Stomach (tissue), 8 donors: ENCODE measurements at regions not wholly inside any gene's neighbourhood (a gene's known extent, or its start where the extent isn't known, plus 50 kb on each side); places are given as distances from the start of the nearest gene placed in this dataset.

ENCODE experiments used
- DNase-seq, 2 donors: peaks; one replicate each; pipeline versions ENCODE4 v3.0.0 to v3.0.0-alpha.2; 2013 to 2019
- H3K27ac ChIP-seq, 5 donors: fragments of 200-600 bp in 4 of 5; sonication (generic) in 4 of 5; one replicate each; pipeline ENCODE4 v1.5.1; 2013 to 2019; ENCODE audit warnings: mild to moderate bottlenecking in 1 of 5, moderate library complexity in 1 of 5
- H3K27me3 ChIP-seq, 3 donors: fragments of 200-600 bp; sonication (generic); one replicate each; pipeline ENCODE4 v1.5.1; 2017 to 2019; ENCODE audit warnings: mixed run types in 1 of 3
- H3K36me3 ChIP-seq, 4 donors: fragments of 200-600 bp; sonication (generic); 1 replicate in 3 of 4; 2 replicates in 1 of 4; pipeline ENCODE4 v1.5.1; 2016 to 2019
- H3K4me1 ChIP-seq, 4 donors: fragments of 200-600 bp; sonication (generic); one replicate each; pipeline ENCODE4 v1.5.1; 2016 to 2019
- H3K4me3 ChIP-seq, 4 donors: fragments of 200-600 bp; sonication (generic) in 3 of 4; one replicate each; pipeline ENCODE4 v1.5.1; 2016 to 2019; ENCODE audit warnings: mild to moderate bottlenecking in 1 of 4
- H3K9me3 ChIP-seq, 4 donors: fragments of 200-600 bp; sonication (generic); one replicate each; pipeline ENCODE4 v1.5.1; 2016 to 2019
- CTCF ChIP-seq, 7 experiments: fragments of 450-650 bp in 4 of 7; fragments of 200-600 bp in 3 of 7; sonication (generic) in 3 of 7; IDR thresholded peaks; one replicate each; pipeline ENCODE4 v1.5.1; 2016 to 2019; ENCODE audit warnings: antibody characterized with exemption in 7 of 7, control low read depth in 2 of 7, mild to moderate bottlenecking in 1 of 7
- EP300 ChIP-seq: sonication (generic); formaldehyde crosslinking; IDR thresholded peaks from one replicate; pipeline ENCODE4 v1.6.1; 2017; ENCODE audit warnings: antibody characterized with exemption
- POLR2A ChIP-seq, 4 donors: fragments of 450-650 bp; IDR thresholded peaks; one replicate each; pipeline ENCODE4 v1.6.1; 2016; ENCODE audit warnings: antibody characterized with exemption in 4 of 4, control low read depth in 2 of 4, mild to moderate bottlenecking in 1 of 4, moderate library complexity in 1 of 4
- POLR2AphosphoS5 ChIP-seq, 3 donors: sonication (generic); formaldehyde crosslinking; IDR thresholded peaks; one replicate each; pipeline ENCODE4 v1.6.1; 2016; ENCODE audit warnings: antibody characterized with exemption in 3 of 3
- WGBS, 5 donors: extraction: QIAGEN DNeasy Blood & Tissue Kit in 3 of 5; methylation state at CpG; one replicate each; pipeline versions ENCODE4 v1.1.5 to v1.1.7; 2013 to 2018; 5-methylcytosine and 5-hydroxymethylcytosine counted together
- intact Hi-C: fragments of 100-400 bp; cut with DNase I; formaldehyde crosslinking; loops from one replicate; pipeline ENCODE4 v1.15.1; 2023; ENCODE audit warnings: low total_unique reads
- donor health status: healthy with polysubstance abuse.
- donor health status: Bipolar disorder and iron deficiency.
- donor health status: healthy.

DNA sequence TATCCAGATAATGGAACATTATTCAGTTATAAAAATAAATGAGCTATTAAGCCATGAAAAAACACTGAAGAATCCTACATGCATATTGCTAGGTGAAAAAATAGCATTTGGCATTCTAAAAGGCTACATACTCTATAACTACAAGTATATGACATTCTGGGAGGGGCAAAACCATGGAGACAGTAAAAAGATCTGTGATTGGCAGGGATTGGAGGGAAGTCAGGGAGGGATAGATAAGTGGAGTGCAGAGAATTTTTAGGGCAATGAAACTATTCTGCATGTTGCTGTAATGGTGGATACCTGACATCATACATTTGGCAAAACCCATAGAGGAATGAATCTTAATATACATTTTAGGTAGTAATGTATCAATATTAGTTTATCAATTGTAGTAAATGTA lies 63.1 kb upstream of the SLC38A2 start:
- Histone ChIP-seq H3K4me3 (no peak overlapping the region), H3K9me3 (no peaks in the 10 kb centered on the region), H3K36me3 (no peaks in the 10 kb centered on the region), H3K27me3 (no peaks in the 10 kb centered on the region), H3K27ac (no peak overlapping the region), H3K4me1 (peaks cover 0 to 16% (median 8%) of the 10 kb centered on the region in 4 donors)
- TF ChIP-seq POLR2A (IDR thresholded peaks at IDR 0.05) (no peak), POLR2AphosphoS5 (IDR thresholded peaks at IDR 0.05) (no peak), EP300 (no peak), CTCF (IDR thresholded peaks at IDR 0.05) (no peak)
- no peak for DNase-seq
- intact Hi-C loops, result no loop called here

DNA sequence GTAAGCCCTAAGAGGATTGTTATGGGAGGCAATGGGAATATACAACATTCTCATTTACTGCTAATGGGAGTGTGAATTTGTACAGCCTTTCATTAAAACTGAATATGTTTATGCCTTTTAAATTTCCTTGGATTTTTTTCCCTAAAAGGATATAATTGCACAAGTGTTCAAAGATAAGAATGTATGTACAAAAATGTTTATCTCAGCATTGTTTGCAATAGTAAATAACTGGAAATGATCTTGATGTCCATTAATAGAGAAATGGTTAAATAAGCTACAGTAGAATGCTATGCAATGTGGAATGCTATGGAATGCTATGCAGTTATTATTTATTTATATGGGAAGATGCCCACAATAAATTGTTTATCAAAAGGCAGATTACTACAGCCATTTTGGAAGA lies 62.5 kb upstream of the SLC38A2 start:
- no peaks in the 10 kb centered on the region for H3K9me3 ChIP-seq
- intact Hi-C loops, result no loop called here
- H3K4me3 ChIP-seq, result no peak overlapping the region
- no peak overlapping the region for H3K27ac ChIP-seq
- no peak for DNase-seq
- no peaks in the 10 kb centered on the region for H3K36me3 ChIP-seq
- TF ChIP-seq CTCF (IDR thresholded peaks at IDR 0.05), result no peak
- no peak for TF ChIP-seq EP300
- TF ChIP-seq POLR2AphosphoS5 (IDR thresholded peaks at IDR 0.05), result no peak
- TF ChIP-seq POLR2A (IDR thresholded peaks at IDR 0.05), result no peak
- H3K4me1 ChIP-seq, result peaks cover 0 to 22% (median 11%) of the 10 kb centered on the region in 4 donors
- no peaks in the 10 kb centered on the region for H3K27me3 ChIP-seq

- Histone ChIP-seq H3K27me3 (no peaks in the 10 kb centered on the region), H3K27ac (no peak overlapping the region), H3K4me1 (peaks cover 0 to 31% (median 13%) of the 10 kb centered on the region in 4 donors), H3K9me3 (no peaks in the 10 kb centered on the region), H3K36me3 (no peaks in the 10 kb centered on the region), H3K4me3 (no peak overlapping the region)
- 62 to 98% (median 87%) methylated on average over 3 of the region's 3 CpGs for WGBS, 5 donors
- TF ChIP-seq POLR2AphosphoS5 (IDR thresholded peaks at IDR 0.05) (no peak), EP300 (no peak), POLR2A (IDR thresholded peaks at IDR 0.05) (no peak), CTCF (IDR thresholded peaks at IDR 0.05) (no peak)
- intact Hi-C loops, result no loop called here
- DNase-seq, result no peak
These were observed 61.3 kb upstream of the SLC38A2 start for GRCh38 chr12:46433829-46434228.

- intact Hi-C loops, result no loop called here
- no peaks in the 10 kb centered on the region for H3K36me3 ChIP-seq
- no peaks in the 10 kb centered on the region for H3K9me3 ChIP-seq
- no peak for DNase-seq
- H3K27me3 ChIP-seq, result no peaks in the 10 kb centered on the region
- H3K4me3 ChIP-seq, result no peak overlapping the region
- TF ChIP-seq POLR2A (IDR thresholded peaks at IDR 0.05) (no peak), EP300 (no peak)
- H3K27ac ChIP-seq, result peak overlapping the region in 2 of 5 donors; percentile 33 to 54
- H3K4me1 ChIP-seq, result peaks cover 0 to 31% (median 10%) of the 10 kb centered on the region in 4 donors
- 75 to 86% (median 78%) methylated on average over 6 of the region's 6 CpGs for WGBS, 5 donors
These were observed 59.8 kb upstream of the SLC38A2 start for GRCh38 chr12:46432325-46432724.

DNA sequence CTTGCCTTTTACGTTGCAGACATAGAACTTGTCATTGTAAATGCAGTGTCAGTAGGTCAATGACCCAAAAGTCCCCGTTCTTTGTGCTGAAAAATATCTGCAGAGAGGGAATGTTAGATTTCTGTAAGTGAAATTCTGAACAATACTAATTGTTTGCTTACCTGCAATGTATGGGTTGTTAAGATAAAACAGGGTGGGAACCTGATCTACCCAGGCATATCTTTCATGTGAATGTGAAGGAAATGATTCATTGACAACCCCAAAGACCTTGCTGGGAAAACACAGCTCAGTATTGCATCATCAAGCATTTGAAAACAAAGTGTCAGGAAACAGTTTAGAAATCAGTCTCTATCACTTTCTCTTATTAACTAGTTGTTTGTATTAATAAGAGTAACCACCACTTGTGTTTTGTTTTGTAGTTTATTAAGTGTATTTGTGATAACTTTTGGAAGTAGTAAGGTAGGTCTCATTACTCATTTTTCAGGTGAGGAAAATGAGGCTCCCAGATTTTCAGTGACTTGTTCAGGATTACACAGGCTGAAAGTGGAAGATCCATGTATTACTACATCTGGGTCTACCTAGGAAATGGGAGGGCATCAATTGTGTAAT lies 57.9 kb upstream of the SLC38A2 start:
- Histone ChIP-seq H3K9me3 (no peaks in the 10 kb centered on the region), H3K27ac (peak overlapping the region in 3 of 5 donors; percentile 65 to 76 (median 71)), H3K36me3 (no peaks in the 10 kb centered on the region), H3K4me1 (peaks cover 0 to 31% (median 10%) of the 10 kb centered on the region in 4 donors), H3K4me3 (no peak overlapping the region), H3K27me3 (no peaks in the 10 kb centered on the region)
- no peak for TF ChIP-seq POLR2A (IDR thresholded peaks at IDR 0.05)
- TF ChIP-seq POLR2AphosphoS5 (IDR thresholded peaks at IDR 0.05), result peak in 2 of 3 donors; percentile 73 to 91
- TF ChIP-seq CTCF (IDR thresholded peaks at IDR 0.05), result no peak
- intact Hi-C loops, result no loop called here
- peak in 1 of 2 donors; percentile 81 for DNase-seq
- 17 to 37% (median 24%) methylated on average over 2 of the region's 2 CpGs for WGBS, 5 donors
